ENCODE measurements at regions not wholly inside any gene's neighbourhood (a gene's known extent, or its start where the extent isn't known, plus 50 kb on each side); places are given as distances from the start of the nearest gene placed in this dataset.
"Not testable (repeated sequence)": the region's sequence is repeated elsewhere in the genome, so short reads cannot be mapped to it uniquely, and the experiment has no call there.

DNA sequence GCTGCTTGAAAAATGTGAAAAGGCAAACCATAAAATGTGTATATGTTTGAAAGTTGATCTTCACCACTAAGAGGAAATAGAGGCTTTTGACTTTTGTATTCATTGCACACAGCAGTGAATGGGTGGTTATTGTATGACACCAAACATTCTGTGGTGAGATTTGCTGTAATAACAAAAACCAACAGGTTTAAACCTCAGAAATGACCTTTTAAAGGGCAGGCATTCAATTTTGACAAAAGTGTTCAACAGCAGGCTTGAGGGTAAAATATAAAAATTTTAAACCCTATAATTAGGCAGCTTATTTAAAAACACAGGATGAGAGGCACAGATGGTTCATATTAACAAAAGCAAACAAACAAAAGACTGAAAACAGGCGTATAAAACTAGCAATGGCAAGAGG lies 128.1 kb upstream of the NUDT12 start:
- no peaks in the 10 kb centered on the region for H3K9me3 ChIP-seq (replicated peaks)
- TF ChIP-seq, protein P1, sequence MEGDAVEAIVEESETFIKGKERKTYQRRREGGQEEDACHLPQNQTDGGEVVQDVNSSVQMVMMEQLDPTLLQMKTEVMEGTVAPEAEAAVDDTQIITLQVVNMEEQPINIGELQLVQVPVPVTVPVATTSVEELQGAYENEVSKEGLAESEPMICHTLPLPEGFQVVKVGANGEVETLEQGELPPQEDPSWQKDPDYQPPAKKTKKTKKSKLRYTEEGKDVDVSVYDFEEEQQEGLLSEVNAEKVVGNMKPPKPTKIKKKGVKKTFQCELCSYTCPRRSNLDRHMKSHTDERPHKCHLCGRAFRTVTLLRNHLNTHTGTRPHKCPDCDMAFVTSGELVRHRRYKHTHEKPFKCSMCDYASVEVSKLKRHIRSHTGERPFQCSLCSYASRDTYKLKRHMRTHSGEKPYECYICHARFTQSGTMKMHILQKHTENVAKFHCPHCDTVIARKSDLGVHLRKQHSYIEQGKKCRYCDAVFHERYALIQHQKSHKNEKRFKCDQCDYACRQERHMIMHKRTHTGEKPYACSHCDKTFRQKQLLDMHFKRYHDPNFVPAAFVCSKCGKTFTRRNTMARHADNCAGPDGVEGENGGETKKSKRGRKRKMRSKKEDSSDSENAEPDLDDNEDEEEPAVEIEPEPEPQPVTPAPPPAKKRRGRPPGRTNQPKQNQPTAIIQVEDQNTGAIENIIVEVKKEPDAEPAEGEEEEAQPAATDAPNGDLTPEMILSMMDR (IDR thresholded peaks at IDR 0.05; ENCODE audit: borderline replicate concordance), result no peak
- H3K4me1 ChIP-seq, result no peaks in the 10 kb centered on the region
- H3K36me3 ChIP-seq, result no peaks in the 10 kb centered on the region
- no peak overlapping the region for H3K4me3 ChIP-seq
- H3K27ac ChIP-seq (replicated peaks), result no peak overlapping the region
- DNase-seq, result no peak
- intact Hi-C loops (cut with micrococcal nuclease), result no loop called here
- no peaks in the 10 kb centered on the region for H3K27me3 ChIP-seq (ENCODE audit: low read depth)

DNA sequence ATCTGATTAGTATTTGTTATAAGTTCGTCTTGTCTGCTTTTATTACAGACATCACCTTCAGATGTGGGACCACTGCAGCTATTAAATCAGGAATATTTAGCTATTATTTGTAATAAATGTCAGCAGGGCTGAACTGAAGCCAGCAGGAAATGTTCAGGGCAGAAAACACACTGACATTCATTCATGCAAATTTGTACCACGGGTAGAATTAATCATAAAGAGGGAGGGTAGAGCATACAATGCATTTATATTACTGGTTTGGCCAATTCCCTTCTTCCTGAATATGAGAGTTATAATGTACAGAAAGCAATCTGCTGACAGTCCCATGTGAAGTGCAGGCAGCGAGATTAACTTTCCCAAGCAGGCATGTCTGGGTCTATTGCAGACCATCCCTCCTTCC lies 117.3 kb upstream of the NUDT12 start:
- intact Hi-C loops (cut with micrococcal nuclease), result no loop called here
- Histone ChIP-seq H3K27me3 (ENCODE audit: low read depth) (no peaks in the 10 kb centered on the region), H3K27ac (replicated peaks) (no peak overlapping the region), H3K4me1 (no peaks in the 10 kb centered on the region), H3K4me3 (no peak overlapping the region), H3K36me3 (no peaks in the 10 kb centered on the region), H3K9me3 (replicated peaks) (no peaks in the 10 kb centered on the region)
- no peak for DNase-seq
- TF ChIP-seq, protein P1 (IDR thresholded peaks at IDR 0.05; ENCODE audit: borderline replicate concordance), result no peak

DNA sequence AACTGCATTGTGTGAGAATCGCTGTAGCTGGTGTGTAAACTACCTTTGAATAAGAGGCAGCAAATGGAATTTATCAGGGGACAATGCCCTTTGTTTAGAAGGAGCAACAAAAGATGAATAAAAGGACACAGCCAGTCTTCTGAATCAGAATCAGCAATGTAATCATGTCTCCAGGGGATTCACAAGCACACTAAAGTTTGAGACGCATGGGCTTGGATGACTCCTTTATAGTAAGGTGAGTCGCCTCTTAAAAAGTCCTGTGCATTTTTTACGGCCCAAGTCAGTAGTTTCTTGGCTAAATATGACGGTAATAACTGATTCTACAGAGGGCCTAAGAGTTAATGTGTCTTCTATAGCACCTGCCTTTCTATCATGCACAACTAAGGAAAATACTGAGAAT lies 113.6 kb upstream of the NUDT12 start:
- H3K4me1 ChIP-seq; H3K4me3 ChIP-seq; H3K27ac ChIP-seq (replicated peaks); H3K36me3 ChIP-seq; intact Hi-C loops (cut with micrococcal nuclease); H3K9me3 ChIP-seq (replicated peaks); H3K27me3 ChIP-seq (ENCODE audit: low read depth); DNase-seq: not testable (repeated sequence)

DNA sequence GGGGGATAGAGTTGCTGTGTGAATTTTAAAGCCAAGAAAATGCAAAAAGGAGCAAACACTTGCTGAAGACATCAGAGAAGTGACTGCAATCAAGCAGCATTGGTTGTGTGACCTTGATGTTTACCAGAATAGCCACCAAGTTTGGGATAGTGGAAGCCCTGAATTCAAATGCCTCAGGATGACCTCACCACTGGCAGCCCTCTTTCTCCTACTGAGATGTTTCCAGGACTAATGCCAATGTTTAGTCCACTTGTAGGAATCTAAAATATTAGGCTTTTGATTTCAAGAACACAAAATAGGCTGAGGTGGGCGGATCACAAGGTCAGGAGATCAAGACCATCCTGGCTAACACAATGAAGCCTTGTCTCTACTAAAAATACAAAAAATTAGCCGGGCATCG lies 112.2 kb upstream of the NUDT12 start:
- Histone ChIP-seq H3K4me3 (no peak overlapping the region), H3K27me3 (ENCODE audit: low read depth) (no peaks in the 10 kb centered on the region), H3K36me3 (no peaks in the 10 kb centered on the region), H3K9me3 (replicated peaks) (no peaks in the 10 kb centered on the region), H3K27ac (replicated peaks) (no peak overlapping the region), H3K4me1 (no peaks in the 10 kb centered on the region)
- TF ChIP-seq, protein P1 (IDR thresholded peaks at IDR 0.05; ENCODE audit: borderline replicate concordance), result no peak
- intact Hi-C loops (cut with micrococcal nuclease), result no loop called here
- DNase-seq, result no peak

DNA sequence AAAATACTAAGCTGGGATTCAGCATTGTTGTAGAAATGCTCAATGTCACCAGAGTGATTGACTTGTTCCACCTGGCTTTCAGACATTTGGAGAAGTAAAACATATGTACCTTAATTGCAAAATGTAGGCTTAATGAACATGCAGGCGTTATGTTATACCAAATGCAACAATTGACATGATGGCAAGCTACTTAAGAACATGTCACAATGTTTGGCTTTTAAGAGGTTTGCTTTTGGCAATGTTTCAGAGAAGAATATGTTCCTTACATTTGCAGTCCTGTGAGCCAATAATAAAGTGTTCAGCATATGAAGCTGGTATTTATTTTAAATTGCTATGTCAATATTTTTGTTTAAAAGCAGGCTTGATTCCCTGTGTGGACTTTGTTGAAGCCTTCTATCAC lies 111.7 kb upstream of the NUDT12 start:
- intact Hi-C loops (cut with micrococcal nuclease), result no loop called here
- no peaks in the 10 kb centered on the region for H3K36me3 ChIP-seq

DNA sequence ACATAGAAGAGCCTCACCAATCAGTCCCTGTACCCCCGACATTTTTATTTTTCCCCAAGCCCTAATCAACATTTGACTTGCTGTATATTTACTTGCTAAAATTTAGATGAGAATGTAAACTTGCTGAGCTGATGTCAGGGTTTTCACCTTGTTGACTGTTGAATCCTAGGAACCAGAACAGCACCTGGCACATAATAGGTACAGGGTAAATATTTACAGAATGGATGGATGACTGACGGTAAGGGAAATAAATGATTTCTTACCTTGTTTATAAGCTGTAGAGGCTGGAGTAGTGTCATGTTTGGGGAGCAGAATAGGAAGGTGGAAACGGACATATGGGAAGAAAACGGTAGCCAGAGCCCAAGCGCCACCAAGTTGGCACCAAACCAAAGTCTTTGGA lies 107.0 kb upstream of the NUDT12 start:
- Histone ChIP-seq H3K36me3 (no peaks in the 10 kb centered on the region), H3K4me1 (no peaks in the 10 kb centered on the region), H3K27me3 (ENCODE audit: low read depth) (no peaks in the 10 kb centered on the region), H3K4me3 (no peak overlapping the region), H3K27ac (replicated peaks) (no peak overlapping the region), H3K9me3 (replicated peaks) (peaks cover 2% of the 10 kb centered on the region)
- intact Hi-C loops (cut with micrococcal nuclease), result no loop called here
- no peak for DNase-seq
- TF ChIP-seq, protein P1 (IDR thresholded peaks at IDR 0.05; ENCODE audit: borderline replicate concordance), result no peak

More for the DNA sequence above, 111.7 kb upstream of the NUDT12 start:
- Histone ChIP-seq H3K9me3 (replicated peaks) (no peaks in the 10 kb centered on the region), H3K27me3 (ENCODE audit: low read depth) (no peaks in the 10 kb centered on the region), H3K27ac (replicated peaks) (no peak overlapping the region), H3K4me3 (no peak overlapping the region), H3K4me1 (no peaks in the 10 kb centered on the region)
- TF ChIP-seq, protein P1 (IDR thresholded peaks at IDR 0.05; ENCODE audit: borderline replicate concordance), result no peak
- no peak for DNase-seq

All from left ventricle myocardium inferior (tissue), 1 donor.